ENCODE measurements at regions not wholly inside any gene's neighbourhood (a gene's known extent, or its start where the extent isn't known, plus 50 kb on each side); places are given as distances from the start of the nearest gene placed in this dataset.
"Not testable (repeated sequence)": the region's sequence is repeated elsewhere in the genome, so short reads cannot be mapped to it uniquely, and the experiment has no call there.

- no peak for DNase-seq
These were observed 672.1 kb downstream of the STK39 start for GRCh38 chr2:167575276-167575675.

GRCh38 chr2:167572883-167573619 lies 674.3 kb downstream of the STK39 start:
- DNase-seq: no peak

- no peak for DNase-seq
These were observed 677.0 kb downstream of the STK39 start for GRCh38 chr2:167570370-167570769.

DNA sequence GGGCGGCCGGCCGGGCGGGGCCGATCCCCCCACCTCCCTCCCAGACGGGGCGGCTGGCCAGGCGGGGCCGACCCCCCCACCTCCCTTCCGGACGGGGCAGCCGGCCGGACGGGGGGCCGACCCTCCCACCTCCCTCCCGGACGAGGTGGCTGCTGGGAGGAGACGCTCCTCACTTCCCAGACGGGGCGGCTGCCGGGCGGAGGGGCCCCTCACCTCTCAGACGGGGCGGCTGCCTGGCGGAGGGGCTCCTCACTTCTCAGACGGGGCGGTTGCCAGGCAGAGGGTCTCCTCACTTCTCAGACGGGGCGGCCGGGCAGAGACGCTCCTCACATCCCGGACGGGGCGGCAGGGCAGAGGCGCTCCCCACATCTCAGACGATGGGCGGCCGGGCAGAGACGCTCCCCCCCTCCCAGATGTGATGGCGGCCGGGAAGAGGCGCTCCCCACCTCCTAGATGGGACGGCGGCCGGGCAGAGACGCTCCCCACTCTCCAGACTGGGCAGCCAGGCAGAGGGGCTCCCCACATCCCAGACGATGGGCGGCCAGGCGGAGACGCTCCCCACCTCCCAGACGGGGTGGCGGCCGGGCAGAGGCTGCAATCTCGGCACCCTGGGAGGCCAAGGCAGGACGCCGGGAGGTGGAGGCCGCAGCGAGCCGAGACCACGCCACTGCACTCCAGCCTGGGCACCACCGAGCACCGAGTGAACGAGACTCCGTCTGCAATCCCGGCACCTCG lies 675.8 kb downstream of the XIRP2 start:
- DNase-seq: not testable (repeated sequence)

DNA sequence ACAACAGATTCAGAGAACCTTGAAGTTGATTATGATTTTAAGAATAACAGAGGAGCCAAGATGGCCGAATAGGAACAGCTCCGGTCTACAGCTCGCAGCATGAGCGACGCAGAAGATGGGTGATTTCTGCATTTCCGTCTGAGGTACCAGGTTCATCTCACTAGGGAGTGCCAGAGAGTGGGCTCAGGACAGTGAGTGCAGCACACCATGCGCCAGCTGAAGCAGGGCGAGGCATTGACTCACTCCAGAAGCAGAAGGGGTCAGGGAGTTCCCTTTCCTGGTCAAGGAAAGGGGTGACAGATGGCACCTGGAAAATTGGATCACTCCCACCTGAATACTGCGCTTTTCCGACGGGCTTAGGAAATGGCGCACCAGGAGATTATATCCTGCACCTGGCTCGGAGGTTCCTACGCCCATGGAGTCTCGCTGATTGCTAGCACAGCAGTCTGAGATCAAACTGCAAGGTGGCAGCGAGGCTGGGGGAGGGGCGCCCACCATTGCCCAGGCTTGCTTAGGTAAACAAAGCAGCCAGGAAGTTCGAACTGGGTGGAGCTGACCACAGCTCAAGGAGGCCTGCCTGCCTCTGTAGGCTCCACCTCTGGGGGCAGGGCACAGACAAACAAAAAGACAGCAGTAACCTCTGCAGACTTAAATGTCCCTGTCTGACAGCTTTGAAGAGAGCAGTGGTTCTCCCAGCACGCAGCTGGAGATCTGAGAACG lies 670.2 kb downstream of the XIRP2 start:
- DNase-seq: not testable (repeated sequence)

DNA sequence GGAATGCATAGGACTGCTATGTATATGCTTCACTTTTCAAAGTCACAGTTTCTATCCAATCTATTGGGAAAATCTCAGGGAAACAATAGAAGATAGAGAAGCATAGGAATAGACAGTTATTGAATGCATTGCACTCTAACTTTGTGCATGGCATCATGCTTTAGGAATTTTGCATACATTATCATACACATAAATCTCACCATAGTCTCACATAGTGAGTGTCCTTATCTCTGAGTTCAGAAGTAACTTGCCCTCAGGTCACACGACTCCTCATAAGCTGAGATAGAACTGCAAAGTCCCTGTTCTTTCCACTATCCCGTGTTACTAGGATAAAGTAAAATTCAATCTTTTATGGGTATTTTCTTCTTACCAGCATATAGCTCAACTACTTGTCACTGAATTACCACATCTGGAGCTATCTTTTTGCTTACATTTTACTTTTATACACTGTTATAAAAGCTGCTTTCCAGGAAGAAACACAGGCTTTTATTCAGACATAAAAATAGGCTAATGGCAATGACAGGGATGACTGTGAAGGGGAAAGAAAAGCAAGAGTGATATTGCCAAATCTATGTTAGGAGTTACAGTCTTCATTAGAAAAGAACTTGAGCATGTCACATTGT lies 666.9 kb downstream of the XIRP2 start:
- no peak for DNase-seq

GRCh38 chr2:167553635-167554034 lies 665.4 kb downstream of the XIRP2 start:
- DNase-seq: no peak

GRCh38 chr2:167551416-167551815 lies 663.1 kb downstream of the XIRP2 start:
- no peak for DNase-seq

- no peak for DNase-seq
These were observed 662.2 kb downstream of the XIRP2 start for GRCh38 chr2:167550448-167550847.

DNA sequence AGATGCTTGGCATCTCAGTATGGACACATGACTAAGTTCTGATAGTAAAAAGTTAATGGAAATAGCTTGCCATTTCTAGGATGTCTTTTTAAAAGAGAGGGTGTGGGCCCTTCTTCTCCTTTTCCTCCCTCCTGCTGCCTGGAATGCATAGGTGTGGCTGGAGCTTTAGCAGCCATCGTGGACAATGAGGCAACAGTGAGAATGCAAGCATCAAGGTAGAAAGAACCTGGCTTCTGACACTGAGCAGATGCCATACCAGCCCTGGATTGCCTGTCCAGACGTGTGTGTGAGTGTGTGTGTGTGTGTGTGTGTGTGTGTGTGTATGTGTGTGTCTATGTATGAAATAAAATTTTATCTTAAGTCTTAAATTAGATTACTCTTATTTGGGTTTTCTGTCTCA lies 660.1 kb downstream of the XIRP2 start:
- DNase-seq: no peak

GRCh38 chr2:167544602-167545001 lies 656.3 kb downstream of the XIRP2 start:
- DNase-seq: no peak

DNA sequence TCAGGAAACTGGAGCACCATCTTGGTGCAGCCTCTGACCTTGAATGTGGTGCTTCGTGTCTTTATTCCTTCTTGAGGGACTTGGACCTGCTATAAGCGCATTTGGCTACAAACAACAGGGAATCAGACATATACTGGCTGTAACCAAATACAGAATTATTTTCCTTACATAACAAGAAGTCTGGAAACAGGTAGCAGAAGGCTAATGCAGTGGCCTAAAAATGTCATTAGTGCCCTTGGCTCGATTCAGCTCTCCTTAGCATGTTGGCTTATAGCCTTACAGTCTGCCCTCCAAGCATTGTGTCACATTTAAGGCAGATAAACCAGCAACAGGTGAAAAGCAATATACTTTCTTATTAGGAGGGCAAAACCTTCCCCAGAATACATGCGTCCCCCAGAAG lies 655.4 kb downstream of the XIRP2 start:
- no peak for DNase-seq

DNA sequence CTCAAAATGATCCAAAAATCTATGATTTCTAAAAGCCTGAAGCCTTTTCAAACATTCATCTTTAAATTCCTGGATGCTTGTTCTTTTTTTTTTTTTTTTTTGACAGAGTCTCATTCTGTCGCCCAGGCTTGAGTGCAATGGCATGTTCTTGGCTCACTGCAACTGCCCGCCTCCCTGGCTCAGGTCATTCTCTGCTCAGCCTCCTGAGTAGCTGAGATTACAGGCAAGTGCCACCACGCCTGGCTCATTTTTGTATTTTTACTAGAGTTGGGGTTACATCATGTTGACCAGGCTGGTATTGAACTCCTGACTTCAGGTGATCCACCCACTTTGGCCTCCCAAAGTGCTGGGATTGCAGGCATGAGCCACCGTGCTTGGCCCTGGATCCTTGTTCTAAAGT lies 649.5 kb downstream of the XIRP2 start:
- DNase-seq: no peak

GRCh38 chr2:167534443-167534842 lies 646.2 kb downstream of the XIRP2 start:
- DNase-seq: no peak

GRCh38 chr2:167524786-167525185 lies 636.5 kb downstream of the XIRP2 start:
- DNase-seq: no peak

- no peak for DNase-seq
These were observed 621.9 kb downstream of the XIRP2 start for GRCh38 chr2:167510071-167510759.

GRCh38 chr2:167509586-167509985 lies 621.3 kb downstream of the XIRP2 start:
- DNase-seq: peak; percentile 15

GRCh38 chr2:167508709-167509108 lies 620.4 kb downstream of the XIRP2 start:
- DNase-seq: no peak

- no peak for DNase-seq
These were observed 618.1 kb downstream of the XIRP2 start for GRCh38 chr2:167506395-167506794.

GRCh38 chr2:167504695-167505094 lies 616.4 kb downstream of the XIRP2 start:
- DNase-seq: no peak

DNA sequence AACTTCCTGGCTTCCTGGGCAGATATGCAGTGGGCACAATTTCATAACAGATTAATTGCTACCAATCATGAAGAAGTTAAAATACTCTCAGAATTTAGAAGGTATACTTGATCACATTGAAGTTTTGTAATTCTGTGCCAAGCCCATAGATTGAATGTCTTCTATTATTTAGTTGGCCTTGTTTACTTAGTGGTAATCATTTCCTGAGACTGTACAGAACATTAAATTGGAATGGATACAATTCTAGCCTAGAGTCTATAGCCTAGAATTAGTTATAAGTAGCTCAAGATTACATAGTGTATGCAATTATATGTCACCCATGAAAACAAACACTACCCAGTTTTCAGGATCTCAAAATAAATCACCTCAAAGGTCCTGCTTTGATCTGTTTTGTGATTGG lies 615.8 kb downstream of the XIRP2 start:
- no peak for DNase-seq

DNA sequence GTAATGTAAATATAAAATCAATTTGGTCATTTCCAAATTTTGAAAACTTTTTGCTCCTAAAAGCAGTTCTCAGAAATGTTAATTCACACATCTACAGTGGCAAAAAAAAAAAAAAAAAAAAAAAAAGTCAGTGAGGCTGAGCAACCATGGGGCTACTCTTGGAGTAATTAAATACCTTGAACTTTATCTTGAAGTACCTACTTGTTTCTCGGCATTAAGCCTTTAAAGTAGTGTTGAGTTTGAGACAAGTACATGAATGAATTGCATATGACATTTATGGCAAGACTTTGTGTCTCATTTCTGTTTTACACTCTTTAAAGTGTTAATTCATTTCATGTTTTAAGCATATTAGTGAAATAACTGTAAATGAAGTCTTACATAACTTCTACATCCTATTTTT lies 613.3 kb downstream of the XIRP2 start:
- DNase-seq: no peak

DNA sequence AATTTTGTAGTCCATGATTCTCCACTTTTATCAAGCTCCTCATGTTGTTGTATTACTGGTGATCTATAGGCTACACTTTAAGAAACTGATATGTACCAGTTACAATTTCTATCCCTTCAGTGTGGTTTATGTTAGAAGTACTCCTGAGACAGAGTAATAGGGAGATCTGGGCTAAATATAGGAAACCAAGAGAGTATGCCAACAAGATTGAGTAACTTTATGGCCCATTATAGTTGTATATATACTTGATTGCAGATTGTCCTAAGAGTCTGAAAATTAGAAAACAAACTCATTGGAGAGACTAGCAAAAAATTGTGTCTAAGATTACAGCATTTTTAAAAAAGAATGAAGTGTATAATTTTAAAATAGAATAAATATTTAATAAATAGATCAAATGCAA lies 605.6 kb downstream of the XIRP2 start:
- no peak for DNase-seq

Data from right hindlimb (tissue), 1 donor.